Activated B cell treated with CpG ODN at 0.5 μM for 24 hours (primary cell): ENCODE measurements at regions not wholly inside any gene's neighbourhood (a gene's known extent, or its start where the extent isn't known, plus 50 kb on each side); places are given as distances from the start of the nearest gene placed in this dataset.

Experiments
- ATAC-seq: fragments of 200-7000 bp; cut with Tn5 transposase; one replicate; pipeline ENCODE4 v1.10.0; 2021; ENCODE audit warnings: low read depth, mild to moderate bottlenecking, moderate library complexity
- CTCF ChIA-PET: fragments of 350-600 bp; sonication (Branson Sonifier 250); formaldehyde crosslinking; loops from one replicate; lab custom pipeline; 2021; ENCODE audit warnings: antibody characterized with exemption; lab: Charles Lee
- POLR2A ChIA-PET: fragments of 350-600 bp; sonication (Branson Sonifier 250); formaldehyde crosslinking; loops from one replicate; lab custom pipeline; 2021; ENCODE audit warnings: antibody characterized with exemption; lab: Charles Lee
- DNase-seq: peaks from one replicate; pipeline ENCODE4 v3.0.0; 2022
- H3K27ac Mint-ChIP-seq: one replicate; pipeline ENCODE4 v1.8.0; 2020; ENCODE audit warnings: mixed read lengths
- H3K27me3 Mint-ChIP-seq: one replicate; pipeline ENCODE4 v1.8.0; 2021; ENCODE audit warnings: mixed read lengths
- H3K36me3 Mint-ChIP-seq: one replicate; pipeline ENCODE4 v1.8.0; 2021; ENCODE audit warnings: low read depth, mixed read lengths
- H3K4me1 Mint-ChIP-seq: one replicate; pipeline ENCODE4 v1.8.0; 2021; ENCODE audit warnings: mixed read lengths
- H3K4me3 Mint-ChIP-seq: one replicate; pipeline ENCODE4 v1.8.0; 2020; ENCODE audit warnings: mild to moderate bottlenecking, mixed read lengths
- H3K9me3 Mint-ChIP-seq: one replicate; pipeline ENCODE4 v1.8.0; 2020; ENCODE audit warnings: mixed read lengths
- CTCF ChIP-seq: fragments of 200-600 bp; IDR thresholded peaks from one replicate; pipeline ENCODE4 v1.8.0; 2022; ENCODE audit warnings: antibody characterized with exemption, mild to moderate bottlenecking
- intact Hi-C: fragments of 100-400 bp; cut with micrococcal nuclease; formaldehyde crosslinking; loops from one replicate; pipeline ENCODE4 v1.15.1; 2024

DNA sequence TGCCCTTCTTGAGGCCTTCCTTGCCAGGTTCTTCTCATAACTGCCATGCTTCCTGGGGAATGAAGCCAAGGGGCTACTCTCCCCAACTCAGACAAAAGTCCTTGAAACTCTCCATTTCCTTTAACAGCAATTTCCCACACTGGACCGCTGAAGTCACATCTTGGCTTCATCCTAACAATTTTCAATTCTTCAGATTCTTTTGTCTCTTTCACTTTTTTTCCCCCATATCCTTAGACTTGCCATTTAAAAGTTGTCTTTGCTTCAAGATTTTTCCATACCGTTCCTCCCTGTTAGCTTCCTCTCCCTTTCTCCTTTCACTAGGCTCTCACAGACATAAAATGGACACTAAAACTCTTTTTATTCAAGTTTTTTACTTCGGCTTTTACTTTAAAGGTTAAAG lies 93.1 kb upstream of the ITGA1 start:
- ChIA-PET POLR2A (no interaction called here), CTCF (interaction anchor here (0.9 kb wide), 1 partner anchor 220 kb away, joined by 5 read pairs; no protein-coding TSS in a partner anchor)
- intact Hi-C loops: loop anchor here (10.0 kb wide), 1 partner anchor 400 kb away; no protein-coding TSS in a partner anchor
- Mint-ChIP-seq H3K9me3 (no peaks in the 10 kb centered on the region), H3K36me3 (no peaks in the 10 kb centered on the region), H3K4me3 (no peak overlapping the region), H3K27me3 (peaks cover 4% of the 10 kb centered on the region), H3K27ac (no peak overlapping the region), H3K4me1 (no peaks in the 10 kb centered on the region)
- DNase-seq: no peak
- no peak for ATAC-seq
- TF ChIP-seq CTCF: no peak

- DNase-seq (no peak), ATAC-seq (no peak)
- POLR2A ChIA-PET: no interaction called here
- H3K27ac Mint-ChIP-seq: no peak overlapping the region
- H3K27me3 Mint-ChIP-seq: no peaks in the 10 kb centered on the region
- H3K9me3 Mint-ChIP-seq: no peaks in the 10 kb centered on the region
- H3K4me3 Mint-ChIP-seq: no peak overlapping the region
- H3K36me3 Mint-ChIP-seq: no peaks in the 10 kb centered on the region
- TF ChIP-seq CTCF: no peak
- CTCF ChIA-PET: no interaction called here
- no peaks in the 10 kb centered on the region for H3K4me1 Mint-ChIP-seq
- intact Hi-C loops: no loop called here
Measured at GRCh38 chr5:52702877-52703276, 84.8 kb upstream of the ITGA1 start.

- CTCF ChIA-PET: no interaction called here
- TF ChIP-seq CTCF: no peak
- no peak overlapping the region for H3K27ac Mint-ChIP-seq
- H3K27me3 Mint-ChIP-seq: no peaks in the 10 kb centered on the region
- intact Hi-C loops: no loop called here
- no peak overlapping the region for H3K4me3 Mint-ChIP-seq
- no peaks in the 10 kb centered on the region for H3K9me3 Mint-ChIP-seq
- ATAC-seq (no peak), DNase-seq (no peak)
- POLR2A ChIA-PET: no interaction called here
- H3K4me1 Mint-ChIP-seq: no peaks in the 10 kb centered on the region
- H3K36me3 Mint-ChIP-seq: no peaks in the 10 kb centered on the region
Measured at GRCh38 chr5:52703321-52703720, 84.4 kb upstream of the ITGA1 start.

DNA sequence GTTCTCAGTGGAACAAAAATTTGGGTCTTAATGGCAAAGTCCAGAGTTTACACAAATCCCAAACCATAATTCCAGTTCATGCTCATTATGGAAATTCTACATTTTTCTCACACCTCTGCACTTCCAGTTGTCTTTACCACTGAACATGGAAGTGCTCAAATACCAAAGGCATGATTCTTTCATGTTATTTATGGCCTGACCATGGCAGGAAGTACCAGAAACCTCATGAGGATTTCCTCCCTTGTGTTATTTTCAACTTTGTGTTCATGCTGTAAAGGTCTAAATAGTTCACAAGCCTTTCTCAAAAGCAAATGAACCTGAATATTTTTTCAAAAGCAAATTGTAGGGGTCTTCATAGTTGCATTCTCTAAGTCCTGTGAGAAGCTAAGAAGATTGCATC lies 82.0 kb upstream of the ITGA1 start:
- no peaks in the 10 kb centered on the region for H3K27me3 Mint-ChIP-seq
- H3K9me3 Mint-ChIP-seq: no peaks in the 10 kb centered on the region
- no peak overlapping the region for H3K4me3 Mint-ChIP-seq
- TF ChIP-seq CTCF: no peak
- ChIA-PET CTCF (interaction anchor here (1.0 kb wide), 1 partner anchor 12 kb away, joined by 3 read pairs; no protein-coding TSS in a partner anchor), POLR2A (no interaction called here)
- no peaks in the 10 kb centered on the region for H3K36me3 Mint-ChIP-seq
- H3K4me1 Mint-ChIP-seq: no peaks in the 10 kb centered on the region
- no peak overlapping the region for H3K27ac Mint-ChIP-seq
- DNase-seq: no peak
- intact Hi-C loops: no loop called here
- ATAC-seq: no peak

DNA sequence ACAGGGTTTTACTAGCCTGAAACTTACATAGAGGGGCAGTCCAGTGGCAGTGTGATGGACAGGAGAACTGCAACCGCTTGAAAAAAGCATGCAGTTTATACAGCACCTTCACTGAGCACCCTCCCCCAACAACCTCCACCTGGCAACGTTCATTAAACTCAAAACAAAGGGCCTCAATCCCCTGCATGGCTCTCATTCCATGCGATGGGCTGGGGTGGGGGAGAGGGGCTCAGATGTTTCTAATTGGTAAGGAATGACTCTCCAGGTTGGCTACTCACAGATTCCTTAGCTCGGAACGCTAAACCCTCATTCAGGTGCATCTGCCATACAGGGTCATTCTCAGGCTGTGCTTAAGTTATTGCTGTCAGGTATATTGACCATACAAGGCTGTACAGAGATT lies 80.9 kb upstream of the ITGA1 start:
- POLR2A ChIA-PET: no interaction called here
- H3K9me3 Mint-ChIP-seq: no peaks in the 10 kb centered on the region
- no peaks in the 10 kb centered on the region for H3K36me3 Mint-ChIP-seq
- H3K27me3 Mint-ChIP-seq: no peaks in the 10 kb centered on the region
- ATAC-seq (no peak), DNase-seq (no peak)
- intact Hi-C loops: no loop called here
- TF ChIP-seq CTCF: no peak
- no peaks in the 10 kb centered on the region for H3K4me1 Mint-ChIP-seq
- H3K27ac Mint-ChIP-seq: no peak overlapping the region
- no peak overlapping the region for H3K4me3 Mint-ChIP-seq
- CTCF ChIA-PET: no interaction called here
